Cardiac fibroblast (primary cell): ENCODE measurements at regions not wholly inside any gene's neighbourhood (a gene's known extent, or its start where the extent isn't known, plus 50 kb on each side); places are given as distances from the start of the nearest gene placed in this dataset.

ENCODE experiments used
- DNase-seq, 2 donors: peaks; one replicate each; pipeline versions ENCODE4 v3.0.0 to v3.0.0-alpha.2; 2010; ENCODE audit warnings: low read depth in 2 of 2
- H3K4me3 ChIP-seq, 2 donors: replicated peaks in 1 of 2; 1 replicate in 1 of 2; 2 replicates in 1 of 2; pipeline ENCODE4 v1.5.1; 2011; ENCODE audit warnings: low read depth in 2 of 2, low read length in 2 of 2, mild to moderate bottlenecking in 2 of 2, moderate library complexity in 1 of 2
- CTCF ChIP-seq: IDR thresholded peaks from one replicate; pipeline ENCODE4 v1.5.1; 2011; ENCODE audit warnings: low read depth, mild to moderate bottlenecking, low read length, inconsistent platforms

GRCh38 chr7:7090460-7090859 lies 91.9 kb upstream of the C1GALT1 start:
- TF ChIP-seq CTCF = no peak

GRCh38 chr7:7098280-7098818 lies 84.0 kb upstream of the C1GALT1 start:
- no peak for TF ChIP-seq CTCF
- no peak for DNase-seq
- no peak overlapping the region for H3K4me3 ChIP-seq

More at GRCh38 chr7:7090460-7090859, 91.9 kb upstream of the C1GALT1 start:
- H3K4me3 ChIP-seq = no peak overlapping the region
- DNase-seq = no peak

- no peak for TF ChIP-seq CTCF
- peak; percentile 96 to 97 for DNase-seq
- no peak overlapping the region for H3K4me3 ChIP-seq
Observed at GRCh38 chr7:7099584-7100014, 82.7 kb upstream of the C1GALT1 start.

- no peak for TF ChIP-seq CTCF
- no peak for DNase-seq
- H3K4me3 ChIP-seq = no peak overlapping the region
Observed at GRCh38 chr7:7100432-7100849, 81.9 kb upstream of the C1GALT1 start.

- no peak overlapping the region for H3K4me3 ChIP-seq
- DNase-seq = no peak
- TF ChIP-seq CTCF = no peak
Observed at GRCh38 chr7:7102906-7103305, 79.4 kb upstream of the C1GALT1 start.

- H3K4me3 ChIP-seq = no peak overlapping the region
- TF ChIP-seq CTCF = peak; percentile 57
- DNase-seq = peak; percentile 87 to 88
Observed at GRCh38 chr7:7103343-7104313, 78.7 kb upstream of the C1GALT1 start.
